A549 (cell line): ENCODE measurements at regions not wholly inside any gene's neighbourhood (a gene's known extent, or its start where the extent isn't known, plus 50 kb on each side); places are given as distances from the start of the nearest gene placed in this dataset.

Source experiments
- ATAC-seq, 2 experiments: fragments of 200-7000 bp in 1 of 2; fragments of >200 bp in 1 of 2; cut with Nextera tagmentation in 1 of 2; cut with Tn5 transposase in 1 of 2; 3 replicates each; pipeline versions ENCODE4 v1.8.0 to v1.9.1; 2018 to 2020; ENCODE audit warnings: mild to moderate bottlenecking in 1 of 2, moderate library complexity in 1 of 2
- CTCF ChIA-PET: fragments of 300-600 bp; sonication (Branson Sonifier 250); formaldehyde crosslinking; extraction: SDS; loops from one replicate; lab custom pipeline; 2021; ENCODE audit warnings: antibody characterized with exemption, inconsistent platforms; lab: Yijun Ruan, JAX
- POLR2A ChIA-PET: fragments of 350-600 bp; formaldehyde crosslinking; extraction: SDS; loops from one replicate; lab custom pipeline; 2021; ENCODE audit warnings: antibody characterized with exemption, inconsistent platforms; lab: Yijun Ruan, JAX
- DNase-seq, 2 experiments: peaks; one replicate each; pipeline versions ENCODE4 v3.0.0 to v3.0.0-alpha.2; 2011 to 2016; ENCODE audit warnings: low read depth in 1 of 2, low spot score in 1 of 2
- FAIRE-seq: peaks from 2 replicates; lab custom pipeline; 2011; peaks lifted over from hg19 to GRCh38; lab: Jason Lieb, UNC
- H3K27ac ChIP-seq, 2 experiments: fragments of >200 bp; sonication (Bioruptor Twin); formaldehyde crosslinking; 3 replicates each; pipeline ENCODE4 v1.5.1; 2016 to 2017
- H3K4me1 ChIP-seq: fragments of >200 bp; sonication (Bioruptor Twin); formaldehyde crosslinking; 3 replicates; pipeline ENCODE4 v1.6.1; 2016
- H3K4me2 ChIP-seq: fragments of >200 bp; sonication (Bioruptor Twin); formaldehyde crosslinking; 3 replicates; pipeline ENCODE4 v1.6.1; 2016
- H3K4me3 ChIP-seq: fragments of >200 bp; sonication (Bioruptor Twin); formaldehyde crosslinking; 3 replicates; pipeline ENCODE4 v1.5.1; 2016
- H3K9me3 ChIP-seq: fragments of >200 bp; sonication (Bioruptor Twin); formaldehyde crosslinking; 3 replicates; pipeline ENCODE4 v1.6.1; 2016
- BHLHE40 ChIP-seq: IDR thresholded peaks from 2 replicates; pipeline ENCODE4 v1.6.1; 2012; ENCODE audit warnings: low read depth, low read length, inconsistent platforms
- CBX2 ChIP-seq: fragments of 200-600 bp; sonication (generic); IDR thresholded peaks from 2 replicates; pipeline ENCODE4 v1.6.1; 2016; ENCODE audit warnings: low read depth, mild to moderate bottlenecking, borderline replicate concordance
- CEBPB ChIP-seq, 2 experiments: fragments of >200 bp in 1 of 2; sonication (Bioruptor Twin) in 1 of 2; formaldehyde crosslinking in 1 of 2; IDR thresholded peaks; 2 replicates each; pipeline ENCODE4 v1.6.1; 2012 to 2016
- CHD2 ChIP-seq: fragments of 150-350 bp; IDR thresholded peaks from 2 replicates; pipeline ENCODE4 v1.6.1; 2014; ENCODE audit warnings: low read length; ENCODE audit not compliant: partially characterized antibody
- CHD4 ChIP-seq: fragments of 200-600 bp; sonication (generic); IDR thresholded peaks from 2 replicates; pipeline ENCODE4 v1.6.1; 2016; ENCODE audit warnings: antibody characterized with exemption, mild to moderate bottlenecking, borderline replicate concordance
- CTCF ChIP-seq: fragments of >200 bp; sonication (Bioruptor Twin); formaldehyde crosslinking; IDR thresholded peaks from 3 replicates; pipeline ENCODE4 v1.5.1; 2016
- ELK1 ChIP-seq: fragments of 150-350 bp; IDR thresholded peaks from 2 replicates; pipeline ENCODE4 v1.6.1; 2014; ENCODE audit warnings: low read depth, mild to moderate bottlenecking, low read length
- EP300 ChIP-seq, 2 experiments: fragments of >200 bp; sonication (Bioruptor Twin); formaldehyde crosslinking; IDR thresholded peaks; 2 replicates in 1 of 2; 3 replicates in 1 of 2; pipeline ENCODE4 v1.6.1; 2016 to 2017
- FOSB ChIP-seq: fragments of 250-450 bp; sonication (Bioruptor Pico); IDR thresholded peaks from 2 replicates; pipeline ENCODE4 v1.5.0; 2020; ENCODE audit warnings: mild to moderate bottlenecking, moderate library complexity
- FOSL2 ChIP-seq, 2 experiments: fragments of 450-650 bp in 1 of 2; fragments of >200 bp in 1 of 2; sonication (Bioruptor Twin) in 1 of 2; formaldehyde crosslinking; IDR thresholded peaks; 2 replicates each; pipeline versions ENCODE4 v1.5.0 to v1.6.1; 2016 to 2020; ENCODE audit warnings: mild to moderate bottlenecking in 1 of 2, moderate library complexity in 1 of 2
- HEYL ChIP-seq: fragments of 250-450 bp; sonication (Bioruptor Pico); IDR thresholded peaks from 2 replicates; pipeline ENCODE4 v1.8.0; 2021; ENCODE audit warnings: mild to moderate bottlenecking, moderate library complexity
- HOXA7 ChIP-seq: fragments of 250-450 bp; sonication (Bioruptor Pico); IDR thresholded peaks from 2 replicates; pipeline ENCODE4 v1.5.0; 2020; ENCODE audit warnings: mild to moderate bottlenecking, moderate library complexity
- KDM1A ChIP-seq: fragments of 200-600 bp; sonication (generic); IDR thresholded peaks from 2 replicates; pipeline ENCODE4 v1.6.1; 2016; ENCODE audit warnings: low read depth, mild to moderate bottlenecking
- KDM5A ChIP-seq: fragments of 200-600 bp; sonication (generic); IDR thresholded peaks from 2 replicates; pipeline ENCODE4 v1.6.1; 2016; ENCODE audit warnings: antibody characterized with exemption, mild to moderate bottlenecking
- MAFK ChIP-seq: fragments of 450-650 bp; IDR thresholded peaks from 2 replicates; pipeline ENCODE4 v1.6.1; 2014; ENCODE audit not compliant: partially characterized antibody
- MAX ChIP-seq: IDR thresholded peaks from 2 replicates; pipeline ENCODE4 v1.6.1; 2012
- MAZ ChIP-seq: fragments of 150-350 bp; IDR thresholded peaks from 2 replicates; pipeline ENCODE4 v1.6.1; 2014; ENCODE audit warnings: antibody characterized with exemption, low read depth, low read length, borderline replicate concordance
- MYC ChIP-seq: IDR thresholded peaks from 2 replicates; pipeline ENCODE4 v1.6.1; 2012; ENCODE audit warnings: mild to moderate bottlenecking, inconsistent platforms, low read length, improper control_type of control experiment, borderline replicate concordance
- NFE2L2 ChIP-seq: fragments of 150-350 bp; conservative IDR thresholded peaks from 2 replicates; pipeline ENCODE4 v1.6.1; 2014; ENCODE audit warnings: low read length
- NR3C1 ChIP-seq: fragments of >200 bp; sonication (Bioruptor Twin); formaldehyde crosslinking; IDR thresholded peaks from 3 replicates; pipeline ENCODE4 v1.6.1; 2017
- PBX3 ChIP-seq: IDR thresholded peaks from 2 replicates; pipeline ENCODE4 v1.6.1; 2012
- POLR2A ChIP-seq: IDR thresholded peaks from 2 replicates; pipeline ENCODE4 v1.6.1; 2012; ENCODE audit warnings: mild to moderate bottlenecking, low read length
- POLR2AphosphoS2 ChIP-seq: conservative IDR thresholded peaks from 2 replicates; pipeline ENCODE4 v1.6.1; 2012; ENCODE audit warnings: low read length, improper control_type of control experiment, inconsistent platforms
- RARB ChIP-seq: fragments of 250-450 bp; sonication (Bioruptor Pico); IDR thresholded peaks from 2 replicates; pipeline ENCODE4 v1.8.0; 2021; ENCODE audit warnings: mild to moderate bottlenecking, moderate library complexity
- RFX5 ChIP-seq: fragments of 450-650 bp; IDR thresholded peaks from 2 replicates; pipeline ENCODE4 v1.7.1; 2014; ENCODE audit warnings: antibody characterized with exemption, mild to moderate bottlenecking, moderate library complexity
- SREBF2 ChIP-seq: fragments of 450-650 bp; IDR thresholded peaks from 2 replicates; pipeline ENCODE4 v1.6.1; 2014; ENCODE audit warnings: mild to moderate bottlenecking, moderate library complexity
- ZFP36 ChIP-seq: fragments of 450-650 bp; IDR thresholded peaks from 2 replicates; pipeline ENCODE4 v1.6.1; 2014; ENCODE audit warnings: borderline replicate concordance; ENCODE audit not compliant: partially characterized antibody
- ZSCAN20 ChIP-seq: fragments of 250-450 bp; sonication (Bioruptor Pico); IDR thresholded peaks from 2 replicates; pipeline ENCODE4 v1.8.0; 2022; ENCODE audit warnings: mild to moderate bottlenecking, moderate library complexity
- WGBS: methylation state at CpG from one replicate; pipeline ENCODE4 v1.1.6; 2017; ENCODE audit errors: missing lambda C conversion rate; 5-methylcytosine and 5-hydroxymethylcytosine counted together

GRCh38 chr11:113567867-113568544 is 92.8 kb upstream of the DRD2 start:
- CTCF ChIA-PET: interaction anchor here (0.5 to 0.9 kb wide), 2 partner anchors 35 to 305 kb away, joined by 3 to 4 read pairs; no protein-coding TSS in a partner anchor
- FAIRE-seq (no peak), DNase-seq (no peak), ATAC-seq (no peak)
- Histone ChIP-seq H3K4me3 (no peak overlapping the region), H3K4me1 (no peaks in the 10 kb centered on the region), H3K9me3 (no peaks in the 10 kb centered on the region), H3K4me2 (no peak overlapping the region), H3K27ac (no peak overlapping the region)
- TF ChIP-seq KDM1A (no peak), SREBF2 (no peak), RARB (CRISPR knock-in tag) (no peak), MAFK (no peak), FOSL2 (IDR thresholded peaks at IDR 0.05) (no peak), FOSL2 (CRISPR knock-in tag; IDR thresholded peaks at IDR 0.05) (no peak), HEYL (CRISPR knock-in tag) (no peak), CHD4 (no peak), CEBPB (IDR thresholded peaks at IDR 0.05) (no peak), KDM5A (no peak), EP300 (IDR thresholded peaks at IDR 0.05) (no peak), PBX3 (no peak), NR3C1 (no peak)
- WGBS: 20% methylated on average over 10 of the region's 11 CpGs
- POLR2A ChIA-PET: no interaction called here

- Histone ChIP-seq H3K27ac (no peak overlapping the region), H3K4me1 (no peaks in the 10 kb centered on the region), H3K4me3 (no peak overlapping the region), H3K9me3 (no peaks in the 10 kb centered on the region), H3K4me2 (no peak overlapping the region)
- POLR2A ChIA-PET: no interaction called here
- no peak for TF ChIP-seq CBX2
- no peak for TF ChIP-seq MAZ
- no peak for TF ChIP-seq CTCF
- TF ChIP-seq BHLHE40: no peak
- no peak for TF ChIP-seq RARB (CRISPR knock-in tag)
- no peak for TF ChIP-seq POLR2AphosphoS2
- TF ChIP-seq HOXA7 (CRISPR knock-in tag): no peak
- TF ChIP-seq FOSB (CRISPR knock-in tag): no peak
- no peak for TF ChIP-seq MAFK
- TF ChIP-seq ZFP36: no peak
- no peak for TF ChIP-seq POLR2A
- TF ChIP-seq RFX5: no peak
- no peak for TF ChIP-seq MAX
- no peak for TF ChIP-seq KDM1A
- no peak for TF ChIP-seq CHD2
- TF ChIP-seq ZSCAN20: no peak
- TF ChIP-seq NFE2L2: no peak
- no peak for TF ChIP-seq MYC
- no peak for TF ChIP-seq EP300 (IDR thresholded peaks at IDR 0.05)
- no peak for TF ChIP-seq ELK1
- FAIRE-seq (no peak), DNase-seq (no peak), ATAC-seq (no peak)
- 34% methylated on average over 7 of the region's 7 CpGs for WGBS
- CTCF ChIA-PET: interaction anchor here (0.9 to 1.3 kb wide), 2 partner anchors 17 to 34 kb away, joined by 3 read pairs; no protein-coding TSS in a partner anchor
Measured at GRCh38 chr11:113567097-113567496, 91.9 kb upstream of the DRD2 start.
